GM04503 (cell line): ENCODE measurements at regions not wholly inside any gene's neighbourhood (a gene's known extent, or its start where the extent isn't known, plus 50 kb on each side); places are given as distances from the start of the nearest gene placed in this dataset.
A peak's percentile ranks its signal among the peaks of the same experiment; 100 is the strongest.

Experiments
- DNase-seq: peaks from one replicate; pipeline ENCODE4 v3.0.0-alpha.2; 2012; ENCODE audit warnings: low read depth

GRCh38 chr21:27694667-27695066 lies 727.8 kb upstream of the ADAMTS5 start:
- DNase-seq = no peak

- peak; percentile 85 for DNase-seq
Measured at GRCh38 chr21:27693376-27693775, 726.5 kb upstream of the ADAMTS5 start.

- no peak for DNase-seq
Measured at GRCh38 chr21:27691516-27691915, 724.6 kb upstream of the ADAMTS5 start.

- no peak for DNase-seq
Measured at GRCh38 chr21:27691006-27691405, 724.1 kb upstream of the ADAMTS5 start.

DNA sequence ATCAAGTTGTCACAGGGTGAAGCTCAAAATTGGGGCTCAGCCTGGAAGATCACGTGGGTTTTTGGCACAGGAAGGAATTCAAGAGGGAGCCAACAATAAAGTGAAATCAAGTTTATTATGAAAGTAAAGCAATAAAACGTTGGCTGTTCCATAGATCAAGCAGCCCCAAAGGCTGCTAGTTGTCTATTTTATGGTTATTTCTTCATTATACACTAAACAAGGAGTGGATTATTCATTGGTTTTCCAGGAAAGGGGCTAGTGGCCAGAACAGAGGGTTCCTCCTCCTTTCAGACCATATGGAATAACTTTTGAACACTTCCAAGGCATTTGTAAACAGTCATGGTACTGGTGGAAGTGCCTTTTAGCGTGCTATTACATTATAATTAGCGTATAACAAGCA lies 723.5 kb upstream of the ADAMTS5 start:
- DNase-seq = no peak

- no peak for DNase-seq
Measured at GRCh38 chr21:27688773-27689172, 721.9 kb upstream of the ADAMTS5 start.

- no peak for DNase-seq
Measured at GRCh38 chr21:27683292-27683691, 716.4 kb upstream of the ADAMTS5 start.

- DNase-seq = no peak
Measured at GRCh38 chr21:27681841-27682240, 715.0 kb upstream of the ADAMTS5 start.

GRCh38 chr21:27681038-27681437 lies 714.1 kb upstream of the ADAMTS5 start:
- DNase-seq = peak; percentile 37

GRCh38 chr21:27680181-27680580 lies 713.3 kb upstream of the ADAMTS5 start:
- no peak for DNase-seq

- DNase-seq = no peak
Measured at GRCh38 chr21:27678511-27678910, 711.6 kb upstream of the ADAMTS5 start.

DNA sequence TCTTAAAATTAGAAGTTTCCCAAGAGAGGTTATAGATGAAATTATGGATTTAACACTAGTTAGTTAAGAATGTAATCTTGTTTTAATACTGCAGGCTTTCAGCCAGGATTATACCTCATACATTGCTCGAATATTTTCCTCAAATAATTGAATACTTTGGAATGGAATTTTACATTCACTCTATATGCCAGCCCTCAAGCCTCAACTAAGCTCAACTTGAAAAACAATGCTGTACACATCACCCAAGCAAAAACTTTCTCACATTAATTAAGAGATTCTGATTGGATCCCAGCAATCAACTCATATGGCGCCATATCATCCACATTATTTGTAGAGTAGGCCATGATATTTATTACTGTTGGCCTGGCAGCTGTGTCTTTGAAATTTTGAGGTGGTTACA lies 710.7 kb upstream of the ADAMTS5 start:
- no peak for DNase-seq

GRCh38 chr21:27675306-27675705 lies 708.4 kb upstream of the ADAMTS5 start:
- no peak for DNase-seq

GRCh38 chr21:27674041-27674615 lies 707.2 kb upstream of the ADAMTS5 start:
- peak; percentile 93 for DNase-seq

GRCh38 chr21:27673581-27673980 lies 706.7 kb upstream of the ADAMTS5 start:
- no peak for DNase-seq

DNA sequence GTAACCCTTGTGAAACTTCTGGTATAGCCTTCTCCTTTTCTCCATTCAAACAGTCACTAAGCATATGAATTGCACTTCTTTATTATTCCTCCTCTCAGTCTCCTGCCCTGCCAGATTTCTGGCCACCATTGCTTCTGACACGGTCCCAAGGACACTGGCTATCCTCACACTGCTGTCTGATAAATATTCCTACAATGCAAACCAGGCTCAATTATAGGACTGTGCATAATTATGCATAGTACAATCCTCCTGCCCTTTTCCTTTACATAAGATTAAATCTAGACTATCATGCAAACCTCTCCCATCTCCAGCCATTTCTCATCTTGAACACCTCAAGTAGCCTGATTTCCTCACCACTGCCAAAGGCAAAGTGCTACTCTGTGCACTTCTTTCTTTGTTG lies 704.3 kb upstream of the ADAMTS5 start:
- DNase-seq = no peak

DNA sequence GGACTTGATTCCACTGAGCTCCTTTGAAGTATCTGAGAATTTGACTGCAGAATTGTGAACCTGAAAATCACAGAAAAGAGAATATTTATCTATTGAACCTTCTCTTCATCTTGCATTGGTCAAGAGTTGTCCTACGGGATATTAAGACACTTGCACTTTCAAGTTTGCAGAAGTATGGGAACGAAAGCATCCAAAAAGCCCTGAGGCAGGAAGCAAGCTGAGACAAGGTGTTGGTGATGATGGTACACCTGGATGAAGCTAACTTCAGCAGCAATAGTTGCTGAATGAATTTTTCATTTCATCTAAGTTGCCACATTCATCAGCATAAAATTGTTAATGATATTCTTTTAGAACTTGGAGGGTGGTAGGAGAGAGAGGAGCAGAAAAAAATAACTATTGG lies 686.6 kb upstream of the ADAMTS5 start:
- no peak for DNase-seq

DNA sequence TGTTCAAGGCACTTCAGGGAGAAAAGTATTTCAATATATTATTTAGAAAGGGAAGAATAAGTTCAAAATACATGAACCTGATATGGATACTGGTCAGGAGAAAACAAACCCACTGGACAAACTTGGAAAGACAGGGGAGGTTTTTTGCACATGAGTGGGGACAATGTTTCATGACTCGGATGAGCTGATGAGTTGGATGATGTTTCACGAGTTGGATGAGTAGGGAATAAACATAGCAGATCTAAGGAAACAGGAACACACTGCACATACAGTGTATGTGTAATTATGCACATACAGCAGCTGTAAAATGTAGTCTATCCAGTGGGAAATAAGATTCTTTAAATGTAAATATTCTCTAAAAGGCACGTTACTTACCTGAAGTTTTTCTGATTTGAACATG lies 682.9 kb upstream of the ADAMTS5 start:
- no peak for DNase-seq

- peak; percentile 77 for DNase-seq
Measured at GRCh38 chr21:27649323-27649722, 682.4 kb upstream of the ADAMTS5 start.

DNA sequence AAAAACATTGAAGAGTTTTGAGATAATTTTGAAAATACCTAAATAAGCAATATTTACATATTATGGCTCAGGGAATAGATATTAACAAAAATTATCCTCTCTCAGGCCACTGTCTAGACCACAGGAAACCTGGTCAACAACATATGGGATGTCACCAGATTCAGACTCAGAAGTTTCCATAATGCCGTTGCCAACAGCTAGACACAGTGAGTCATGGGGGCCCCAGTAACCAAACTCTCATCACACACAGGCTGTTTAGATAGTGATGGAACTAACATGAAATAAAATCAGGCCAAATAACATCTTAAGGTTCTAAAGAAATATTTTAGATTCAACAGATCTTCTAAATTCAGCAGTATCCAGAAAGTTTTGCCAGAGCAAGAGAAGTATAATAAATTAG lies 681.7 kb upstream of the ADAMTS5 start:
- peak; percentile 53 for DNase-seq

DNA sequence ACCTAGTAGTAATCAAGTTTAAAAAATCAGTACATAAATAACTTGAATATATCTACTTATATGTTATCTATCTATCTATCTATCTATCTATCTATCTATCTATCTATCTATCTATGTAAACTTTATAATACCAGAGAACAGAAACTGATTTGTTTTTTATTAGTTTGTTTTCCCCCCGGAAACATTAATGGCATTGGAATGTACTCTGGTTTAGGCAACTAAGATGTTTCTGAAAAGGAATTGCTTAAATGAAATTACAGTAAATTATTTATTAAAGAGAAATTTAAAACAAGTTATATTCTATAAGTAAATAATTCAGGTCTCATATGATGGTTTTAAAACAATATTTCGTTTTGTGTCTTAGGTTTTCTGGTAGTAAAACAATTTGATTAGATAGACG lies 681.0 kb upstream of the ADAMTS5 start:
- no peak for DNase-seq

GRCh38 chr21:27647401-27647800 lies 680.5 kb upstream of the ADAMTS5 start:
- no peak for DNase-seq

DNA sequence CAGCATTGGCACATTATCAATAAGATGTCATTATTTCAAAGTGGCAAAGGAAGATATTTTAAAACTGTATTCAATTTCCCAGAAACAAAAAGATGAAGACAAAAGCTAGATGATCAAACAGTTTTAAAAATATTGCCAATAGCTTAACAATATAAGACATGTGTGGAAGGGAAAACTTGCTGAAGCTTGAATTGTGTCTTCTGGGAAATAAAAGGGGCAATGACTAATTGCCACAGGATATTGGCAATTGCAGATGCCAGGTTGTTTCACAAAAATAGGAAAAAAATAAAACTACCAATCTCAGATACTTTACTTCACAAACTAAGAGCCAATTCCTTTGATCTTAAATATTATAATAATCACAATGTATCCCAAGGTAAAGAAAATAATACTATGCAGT lies 679.8 kb upstream of the ADAMTS5 start:
- no peak for DNase-seq

- DNase-seq = no peak
Measured at GRCh38 chr21:27646056-27646455, 679.2 kb upstream of the ADAMTS5 start.

- DNase-seq = no peak
Measured at GRCh38 chr21:27645285-27645684, 678.4 kb upstream of the ADAMTS5 start.
